IMR-90 (cell line): ENCODE measurements at regions not wholly inside any gene's neighbourhood (a gene's known extent, or its start where the extent isn't known, plus 50 kb on each side); places are given as distances from the start of the nearest gene placed in this dataset.

Experiments used
- ATAC-seq: fragments of 200-7000 bp; cut with Tn5 transposase; 2 replicates; pipeline ENCODE4 v1.9.1; 2020; ENCODE audit warnings: low read depth, mild to moderate bottlenecking, moderate library complexity
- BruUV-seq: library from RNA; stranded (reverse); fragments of 400-500 nt; replicated peaks from 2 replicates; lab custom pipeline; 2021; lab: Mats Ljungman, UMichigan
- CTCF ChIA-PET: fragments of 300-600 bp; formaldehyde crosslinking; extraction: SDS; loops from one replicate; lab custom pipeline; 2021; ENCODE audit warnings: antibody characterized with exemption; lab: Yijun Ruan, JAX
- POLR2A ChIA-PET: fragments of 300-600 bp; sonication (Branson Sonifier 250); formaldehyde crosslinking; loops from one replicate; lab custom pipeline; 2022; ENCODE audit warnings: antibody characterized with exemption; ENCODE audit not compliant: unreplicated experiment; lab: Charles Lee
- DNase-seq: peaks from one replicate; pipeline ENCODE4 v3.0.0; 2013
- H2AFZ ChIP-seq: replicated peaks from 2 replicates; pipeline ENCODE3; 2013; ENCODE audit warnings: low read length, mild to moderate bottlenecking; ENCODE audit not compliant: poor library complexity
- H2AK5ac ChIP-seq: 2 replicates; pipeline ENCODE4 v1.6.1; 2013; ENCODE audit warnings: low read depth, low read length, inconsistent platforms
- H2AK9ac ChIP-seq: replicated peaks from 2 replicates; pipeline ENCODE3; 2013; ENCODE audit warnings: mild to moderate bottlenecking, low read depth, low read length, moderate library complexity; ENCODE audit not compliant: poor library complexity
- H2BK120ac ChIP-seq: 2 replicates; pipeline ENCODE4 v1.6.1; 2013; ENCODE audit warnings: low read depth, low read length, inconsistent platforms
- H2BK15ac ChIP-seq: 3 replicates; pipeline ENCODE4 v1.6.1; 2013; ENCODE audit warnings: low read depth, low read length, inconsistent platforms
- H2BK20ac ChIP-seq: 2 replicates; pipeline ENCODE4 v1.6.1; 2013; ENCODE audit warnings: low read depth, mild to moderate bottlenecking, inconsistent platforms, low read length, moderate library complexity
- H2BK5ac ChIP-seq: 2 replicates; pipeline ENCODE4 v1.6.1; 2013; ENCODE audit warnings: mild to moderate bottlenecking, low read depth, low read length, inconsistent platforms; ENCODE audit not compliant: poor library complexity, severe bottlenecking
- H3K14ac ChIP-seq: replicated peaks from 2 replicates; pipeline ENCODE4 v1.6.1; 2013; ENCODE audit warnings: low read depth, low read length, inconsistent platforms
- H3K18ac ChIP-seq: 2 replicates; pipeline ENCODE4 v1.6.1; 2013; ENCODE audit warnings: low read depth, low read length, control low read depth
- H3K23ac ChIP-seq: 2 replicates; pipeline ENCODE4 v1.6.1; 2013; ENCODE audit warnings: low read depth, low read length, inconsistent platforms
- H3K27ac ChIP-seq: 2 replicates; pipeline ENCODE4 v1.5.1; 2013; ENCODE audit warnings: mild to moderate bottlenecking, control low read depth, low read length; ENCODE audit not compliant: insufficient read depth
- H3K27me3 ChIP-seq: 2 replicates; pipeline ENCODE4 v1.6.1; 2013; ENCODE audit warnings: low read length; ENCODE audit not compliant: control insufficient read depth, insufficient read depth
- H3K36me3 ChIP-seq: 2 replicates; pipeline ENCODE4 v1.6.1; 2013; ENCODE audit warnings: low read length, mixed read lengths; ENCODE audit not compliant: control insufficient read depth, insufficient read depth
- H3K4ac ChIP-seq: 2 replicates; pipeline ENCODE4 v1.6.1; 2013; ENCODE audit warnings: low read depth, low read length, inconsistent platforms
- H3K4me1 ChIP-seq: 2 replicates; pipeline ENCODE4 v1.6.1; 2013; ENCODE audit warnings: low read length, mixed read lengths; ENCODE audit not compliant: control insufficient read depth, insufficient read depth
- H3K4me2 ChIP-seq: 2 replicates; pipeline ENCODE4 v1.6.1; 2013; ENCODE audit warnings: low read depth, mild to moderate bottlenecking, control low read depth, low read length, moderate library complexity
- H3K4me3 ChIP-seq: 2 replicates; pipeline ENCODE4 v1.5.1; 2013; ENCODE audit warnings: low read depth, mild to moderate bottlenecking, control low read depth, low read length, moderate library complexity; ENCODE audit not compliant: insufficient read depth
- H3K56ac ChIP-seq: 2 replicates; pipeline ENCODE4 v1.6.1; 2013; ENCODE audit warnings: low read length, inconsistent platforms; ENCODE audit not compliant: insufficient read depth; ENCODE audit errors: extremely low read depth
- H3K79me1 ChIP-seq, 2 experiments: 2 replicates each; pipeline ENCODE4 v1.6.1; 2013; ENCODE audit warnings: low read length in 2 of 2, inconsistent platforms in 1 of 2, low read depth in 1 of 2
- H3K9ac ChIP-seq: 2 replicates; pipeline ENCODE4 v1.6.1; 2013; ENCODE audit warnings: low read depth, low read length, control low read depth
- H3K9me1 ChIP-seq: 2 replicates; pipeline ENCODE4 v1.6.1; 2013; ENCODE audit warnings: low read length, inconsistent platforms; ENCODE audit not compliant: insufficient read depth
- H3K9me3 ChIP-seq: 2 replicates; pipeline ENCODE4 v1.6.1; 2013; ENCODE audit warnings: low read length; ENCODE audit not compliant: control insufficient read depth, insufficient read depth
- H4K20me1 ChIP-seq: 2 replicates; pipeline ENCODE4 v1.6.1; 2013; ENCODE audit warnings: low read length, inconsistent platforms; ENCODE audit not compliant: insufficient read depth
- H4K5ac ChIP-seq: 2 replicates; pipeline ENCODE4 v1.6.1; 2013; ENCODE audit warnings: mild to moderate bottlenecking, low read depth, low read length, control low read depth
- H4K8ac ChIP-seq, 2 experiments: 2 replicates each; pipeline ENCODE4 v1.6.1; 2013; ENCODE audit warnings: low read depth in 2 of 2, low read length in 2 of 2, control low read depth in 1 of 2, inconsistent platforms in 1 of 2
- H4K91ac ChIP-seq: 2 replicates; pipeline ENCODE4 v1.6.1; 2013; ENCODE audit warnings: low read depth, low read length, inconsistent platforms; ENCODE audit not compliant: insufficient read depth
- CEBPB ChIP-seq: IDR thresholded peaks from 2 replicates; pipeline ENCODE4 v1.6.1; 2012; ENCODE audit warnings: low read depth, low read length, improper control_type of control experiment
- CHD1 ChIP-seq: IDR thresholded peaks from 2 replicates; pipeline ENCODE4 v1.6.1; 2012; ENCODE audit warnings: low read depth, low read length, improper control_type of control experiment
- RFX5 ChIP-seq: IDR thresholded peaks from 2 replicates; pipeline ENCODE4 v1.8.0; 2012; ENCODE audit warnings: low read depth, mild to moderate bottlenecking, low read length, moderate library complexity
- USF2 ChIP-seq: fragments of 150-350 bp; IDR thresholded peaks from 2 replicates; pipeline ENCODE4 v1.6.1; 2017; ENCODE audit warnings: mild to moderate bottlenecking, antibody characterized with exemption, low read length, low read depth
- WGBS, 2 experiments: methylation state at CpG; one replicate each; pipeline versions ENCODE4 v1.1.5 to v1.1.7; 2013; ENCODE audit warnings: missing lambda C conversion rate in 2 of 2; ENCODE audit not compliant: insufficient read length in 1 of 2; ENCODE audit errors: extremely low coverage in 2 of 2; 5-methylcytosine and 5-hydroxymethylcytosine counted together
- dilution Hi-C: fragments of 300-500 bp; cut with HindIII; formaldehyde crosslinking; loops from one replicate; pipeline ENCODE4 v1.14.3; 2018; ENCODE audit warnings: low sequenced_read_pairs; ENCODE audit not compliant: unreplicated experiment
- in situ Hi-C: fragments of 300-500 bp; cut with MboI; formaldehyde crosslinking; loops from 3 replicates; pipeline ENCODE4 v1.14.3; 2019; ENCODE audit warnings: low sequenced_read_pairs, inconsistent platforms, mixed read lengths
- intact Hi-C: fragments of 100-400 bp; cut with micrococcal nuclease; formaldehyde crosslinking; loops from 2 replicates; pipeline ENCODE4 v1.10.0; 2022

DNA sequence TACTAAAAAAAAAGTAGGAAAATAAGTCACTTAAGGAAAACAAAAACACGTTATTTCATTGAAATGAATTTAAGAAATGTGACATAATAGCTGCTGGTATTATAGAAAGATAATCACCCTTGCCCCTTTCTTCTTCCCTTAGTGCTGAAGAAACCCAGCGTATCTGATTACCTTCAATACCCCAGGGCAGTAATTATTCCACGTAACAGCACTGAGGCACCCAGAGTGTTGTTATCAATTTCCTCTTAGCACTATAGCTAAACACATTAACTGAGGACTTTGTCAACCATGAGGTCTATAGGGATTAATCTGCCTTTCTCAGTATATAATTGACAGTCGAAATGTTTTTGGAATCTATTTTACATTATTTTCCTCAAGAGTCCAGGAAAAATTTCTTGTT lies 180.0 kb upstream of the NXPH2 start:
- no peak overlapping the region for H3K14ac ChIP-seq
- no peak overlapping the region for H3K56ac ChIP-seq
- no peak overlapping the region for H2BK15ac ChIP-seq
- no peak overlapping the region for H4K8ac ChIP-seq
- no peak overlapping the region for H3K4me2 ChIP-seq
- no peak overlapping the region for H2AK5ac ChIP-seq
- H3K18ac ChIP-seq: no peak overlapping the region
- CTCF ChIA-PET: no interaction called here
- H3K23ac ChIP-seq: no peak overlapping the region
- dilution Hi-C loops (no loop called here), in situ Hi-C loops (no loop called here), intact Hi-C loops (no loop called here)
- H3K27ac ChIP-seq: no peak overlapping the region
- no peaks in the 10 kb centered on the region for H4K20me1 ChIP-seq
- H2BK120ac ChIP-seq: no peak overlapping the region
- no peak overlapping the region for H4K5ac ChIP-seq
- no peaks in the 10 kb centered on the region for H3K36me3 ChIP-seq
- no peak for ATAC-seq
- no CpG with 5 or more reads among the region's 4 CpGs for WGBS, 2 experiments
- POLR2A ChIA-PET: no interaction called here
- no peak overlapping the region for H3K4ac ChIP-seq
- H3K9me1 ChIP-seq: no peaks in the 10 kb centered on the region
- no peaks in the 10 kb centered on the region for H3K27me3 ChIP-seq
- no peak overlapping the region for H2BK5ac ChIP-seq
- BruUV-seq: no TSS peak
- H3K9ac ChIP-seq: no peak overlapping the region
- no peak for TF ChIP-seq RFX5
- no peak for TF ChIP-seq USF2
- TF ChIP-seq CEBPB: no peak
- TF ChIP-seq CHD1: no peak
- peaks cover 1% of the 10 kb centered on the region; the same call in 1 of the 2 replicates for H3K9me3 ChIP-seq
- no peak overlapping the region for H3K4me3 ChIP-seq
- no peak overlapping the region for H2AK9ac ChIP-seq
- no peak overlapping the region for H2AFZ ChIP-seq
- H3K4me1 ChIP-seq: no peaks in the 10 kb centered on the region
- no peaks in the 10 kb centered on the region for H3K79me1 ChIP-seq
- H4K91ac ChIP-seq: no peak overlapping the region
- H2BK20ac ChIP-seq: no peak overlapping the region
- DNase-seq: no peak
